NT2/D1 (cell line): ENCODE measurements at regions not wholly inside any gene's neighbourhood (a gene's known extent, or its start where the extent isn't known, plus 50 kb on each side); places are given as distances from the start of the nearest gene placed in this dataset.

Source experiments
- YY1 ChIP-seq: IDR thresholded peaks from 2 replicates; pipeline ENCODE4 v1.6.1; 2011; ENCODE audit not compliant: insufficient read length, insufficient read depth
- ZNF274 ChIP-seq: IDR thresholded peaks from 2 replicates; pipeline ENCODE4 v1.6.1; 2011; ENCODE audit warnings: mild to moderate bottlenecking, low read depth, low read length

- TF ChIP-seq ZNF274 (no peak), YY1 (no peak)
These were observed 178.7 kb downstream of the RBM46 start for GRCh38 chr4:154959756-154960155.
